Activated CD4-positive, alpha-beta memory T cell treated with anti-CD3 and anti-CD28 coated beads, Interleukin-2, amount 10 ng/mL, durations not matched to agents 7 days and 5 days (primary cell): ENCODE measurements at regions not wholly inside any gene's neighbourhood (a gene's known extent, or its start where the extent isn't known, plus 50 kb on each side); places are given as distances from the start of the nearest gene placed in this dataset.
"Not testable (repeated sequence)": the region's sequence is repeated elsewhere in the genome, so short reads cannot be mapped to it uniquely, and the experiment has no call there.

Experiments used
- CTCF ChIA-PET: fragments of 350-600 bp; sonication (Branson Sonifier 250); formaldehyde crosslinking; loops from one replicate; lab custom pipeline; 2021; ENCODE audit warnings: antibody characterized with exemption, inconsistent platforms; lab: Charles Lee
- POLR2A ChIA-PET: fragments of 350-600 bp; sonication (Branson Sonifier 250); formaldehyde crosslinking; loops from one replicate; lab custom pipeline; 2021; ENCODE audit warnings: antibody characterized with exemption; lab: Charles Lee
- DNase-seq: peaks from one replicate; pipeline ENCODE4 v3.0.0-alpha.2; 2020
- H3K27ac Mint-ChIP-seq: one replicate; pipeline ENCODE4 v1.8.0; 2021; ENCODE audit warnings: mild to moderate bottlenecking, mixed read lengths
- H3K27me3 Mint-ChIP-seq: one replicate; pipeline ENCODE4 v1.8.0; 2021; ENCODE audit warnings: mixed read lengths
- H3K36me3 Mint-ChIP-seq: one replicate; pipeline ENCODE4 v1.8.0; 2021; ENCODE audit warnings: low read depth, mixed read lengths
- H3K4me1 Mint-ChIP-seq: one replicate; pipeline ENCODE4 v1.8.0; 2021; ENCODE audit warnings: mixed read lengths
- H3K4me3 Mint-ChIP-seq: one replicate; pipeline ENCODE4 v1.8.0; 2021; ENCODE audit warnings: mild to moderate bottlenecking, mixed read lengths
- H3K9me3 Mint-ChIP-seq: one replicate; pipeline ENCODE4 v1.8.0; 2021; ENCODE audit warnings: mixed read lengths

- H3K27ac Mint-ChIP-seq = no peak overlapping the region
- no peak overlapping the region for H3K4me3 Mint-ChIP-seq
- POLR2A ChIA-PET = no interaction called here
- H3K36me3 Mint-ChIP-seq = no peaks in the 10 kb centered on the region
- H3K4me1 Mint-ChIP-seq = no peaks in the 10 kb centered on the region
- CTCF ChIA-PET = interaction anchor here (1.4 kb wide), 1 partner anchor 67 kb away, joined by 3 read pairs; no protein-coding TSS in a partner anchor
- no peaks in the 10 kb centered on the region for H3K9me3 Mint-ChIP-seq
- peaks cover 5% of the 10 kb centered on the region for H3K27me3 Mint-ChIP-seq
- no peak for DNase-seq
These were observed 62.3 kb upstream of the GPR31 start for GRCh38 chr6:167219967-167220512.

GRCh38 chr6:167221400-167222201 lies 63.8 kb upstream of the GPR31 start:
- peaks cover 5% of the 10 kb centered on the region for H3K27me3 Mint-ChIP-seq
- H3K4me3 Mint-ChIP-seq = no peak overlapping the region
- DNase-seq = no peak
- H3K9me3 Mint-ChIP-seq = no peaks in the 10 kb centered on the region
- ChIA-PET POLR2A (no interaction called here), CTCF (no interaction called here)
- H3K36me3 Mint-ChIP-seq = no peaks in the 10 kb centered on the region
- H3K27ac Mint-ChIP-seq = no peak overlapping the region
- no peaks in the 10 kb centered on the region for H3K4me1 Mint-ChIP-seq

- peaks cover 37% of the 10 kb centered on the region for H3K27me3 Mint-ChIP-seq
- H3K36me3 Mint-ChIP-seq, DNase-seq, H3K4me3 Mint-ChIP-seq, H3K9me3 Mint-ChIP-seq, H3K4me1 Mint-ChIP-seq, POLR2A ChIA-PET, CTCF ChIA-PET, H3K27ac Mint-ChIP-seq: not testable (repeated sequence)
These were observed 65.3 kb upstream of the UNC93A start for GRCh38 chr6:167225566-167226382.

GRCh38 chr6:167226383-167226685 lies 64.8 kb upstream of the UNC93A start:
- no peaks in the 10 kb centered on the region for H3K36me3 Mint-ChIP-seq
- ChIA-PET CTCF (no interaction called here), POLR2A (no interaction called here)
- H3K4me1 Mint-ChIP-seq = no peaks in the 10 kb centered on the region
- H3K27me3 Mint-ChIP-seq = peaks cover 39% of the 10 kb centered on the region
- no peak overlapping the region for H3K27ac Mint-ChIP-seq
- no peaks in the 10 kb centered on the region for H3K9me3 Mint-ChIP-seq
- H3K4me3 Mint-ChIP-seq = no peak overlapping the region
- DNase-seq = no peak

- ChIA-PET POLR2A (no interaction called here), CTCF (no interaction called here)
- DNase-seq = no peak
- no peak overlapping the region for H3K27ac Mint-ChIP-seq
- H3K4me3 Mint-ChIP-seq = no peak overlapping the region
- no peaks in the 10 kb centered on the region for H3K36me3 Mint-ChIP-seq
- H3K4me1 Mint-ChIP-seq = no peaks in the 10 kb centered on the region
- H3K27me3 Mint-ChIP-seq = peaks cover 39% of the 10 kb centered on the region
- no peaks in the 10 kb centered on the region for H3K9me3 Mint-ChIP-seq
These were observed 64.3 kb upstream of the UNC93A start for GRCh38 chr6:167226791-167227190.

GRCh38 chr6:167227984-167228383 lies 63.1 kb upstream of the UNC93A start:
- POLR2A ChIA-PET = no interaction called here

GRCh38 chr6:167229586-167229985 lies 61.5 kb upstream of the UNC93A start:
- H3K36me3 Mint-ChIP-seq = no peaks in the 10 kb centered on the region
- no peaks in the 10 kb centered on the region for H3K4me1 Mint-ChIP-seq
- H3K27ac Mint-ChIP-seq = no peak overlapping the region
- H3K4me3 Mint-ChIP-seq = no peak overlapping the region
- no peaks in the 10 kb centered on the region for H3K9me3 Mint-ChIP-seq
- POLR2A ChIA-PET = no interaction called here
- CTCF ChIA-PET = no interaction called here
- no peak for DNase-seq
- H3K27me3 Mint-ChIP-seq = peaks cover 43% of the 10 kb centered on the region

More at GRCh38 chr6:167227984-167228383, 63.1 kb upstream of the UNC93A start:
- Mint-ChIP-seq H3K36me3 (no peaks in the 10 kb centered on the region), H3K27me3 (peaks cover 41% of the 10 kb centered on the region), H3K9me3 (no peaks in the 10 kb centered on the region), H3K27ac (no peak overlapping the region), H3K4me1 (no peaks in the 10 kb centered on the region), H3K4me3 (no peak overlapping the region)
- CTCF ChIA-PET = no interaction called here
- no peak for DNase-seq

- no peak for DNase-seq
- ChIA-PET POLR2A (no interaction called here), CTCF (interaction anchor here (0.5 kb wide), 1 partner anchor 56 kb away, joined by 4 read pairs; no protein-coding TSS in a partner anchor)
- Mint-ChIP-seq H3K9me3 (no peaks in the 10 kb centered on the region), H3K36me3 (no peaks in the 10 kb centered on the region), H3K27me3 (peaks cover 45% of the 10 kb centered on the region), H3K4me1 (no peaks in the 10 kb centered on the region), H3K27ac (no peak overlapping the region), H3K4me3 (no peak overlapping the region)
These were observed 60.8 kb upstream of the UNC93A start for GRCh38 chr6:167230288-167230687.

- Mint-ChIP-seq H3K4me3 (no peak overlapping the region), H3K27me3 (peaks cover 42% of the 10 kb centered on the region), H3K36me3 (no peaks in the 10 kb centered on the region), H3K9me3 (no peaks in the 10 kb centered on the region), H3K4me1 (no peaks in the 10 kb centered on the region), H3K27ac (no peak overlapping the region)
- ChIA-PET CTCF (no interaction called here), POLR2A (no interaction called here)
- no peak for DNase-seq
These were observed 58.8 kb upstream of the UNC93A start for GRCh38 chr6:167232356-167232755.

- Mint-ChIP-seq H3K9me3 (no peaks in the 10 kb centered on the region), H3K36me3 (no peaks in the 10 kb centered on the region), H3K27me3 (peaks cover 34% of the 10 kb centered on the region), H3K27ac (no peak overlapping the region), H3K4me1 (no peaks in the 10 kb centered on the region), H3K4me3 (no peak overlapping the region)
- POLR2A ChIA-PET = no interaction called here
- CTCF ChIA-PET = no interaction called here
- no peak for DNase-seq
These were observed 57.6 kb upstream of the UNC93A start for GRCh38 chr6:167233490-167233889.

- H3K27ac Mint-ChIP-seq, CTCF ChIA-PET, H3K9me3 Mint-ChIP-seq, H3K36me3 Mint-ChIP-seq, H3K4me3 Mint-ChIP-seq, DNase-seq, POLR2A ChIA-PET, H3K4me1 Mint-ChIP-seq: not testable (repeated sequence)
- H3K27me3 Mint-ChIP-seq = peaks cover 28% of the 10 kb centered on the region
These were observed 56.5 kb upstream of the UNC93A start for GRCh38 chr6:167234576-167234975.

- no peaks in the 10 kb centered on the region for H3K4me1 Mint-ChIP-seq
- DNase-seq = no peak
- no peak overlapping the region for H3K27ac Mint-ChIP-seq
- H3K36me3 Mint-ChIP-seq = no peaks in the 10 kb centered on the region
- ChIA-PET POLR2A (no interaction called here), CTCF (no interaction called here)
- peaks cover 25% of the 10 kb centered on the region for H3K27me3 Mint-ChIP-seq
- H3K4me3 Mint-ChIP-seq = no peak overlapping the region
- no peaks in the 10 kb centered on the region for H3K9me3 Mint-ChIP-seq
These were observed 56.1 kb upstream of the UNC93A start for GRCh38 chr6:167235005-167235404.

GRCh38 chr6:167235421-167236238 lies 55.5 kb upstream of the UNC93A start:
- DNase-seq = no peak
- ChIA-PET CTCF (no interaction called here), POLR2A (no interaction called here)
- Mint-ChIP-seq H3K9me3 (no peaks in the 10 kb centered on the region), H3K4me1 (no peaks in the 10 kb centered on the region), H3K27me3 (peaks cover 19% of the 10 kb centered on the region), H3K36me3 (no peaks in the 10 kb centered on the region), H3K27ac (no peak overlapping the region), H3K4me3 (no peak overlapping the region)
